IPS DF 4.7 (cell line): ENCODE measurements at regions not wholly inside any gene's neighbourhood (a gene's known extent, or its start where the extent isn't known, plus 50 kb on each side); places are given as distances from the start of the nearest gene placed in this dataset.
"Not testable (repeated sequence)": the region's sequence is repeated elsewhere in the genome, so short reads cannot be mapped to it uniquely, and the experiment has no call there.

Experiments
- DNase-seq: peaks from one replicate; pipeline ENCODE4 v3.0.0-alpha.2; 2013; ENCODE audit warnings: low spot score; ENCODE audit errors: extremely low read depth

DNA sequence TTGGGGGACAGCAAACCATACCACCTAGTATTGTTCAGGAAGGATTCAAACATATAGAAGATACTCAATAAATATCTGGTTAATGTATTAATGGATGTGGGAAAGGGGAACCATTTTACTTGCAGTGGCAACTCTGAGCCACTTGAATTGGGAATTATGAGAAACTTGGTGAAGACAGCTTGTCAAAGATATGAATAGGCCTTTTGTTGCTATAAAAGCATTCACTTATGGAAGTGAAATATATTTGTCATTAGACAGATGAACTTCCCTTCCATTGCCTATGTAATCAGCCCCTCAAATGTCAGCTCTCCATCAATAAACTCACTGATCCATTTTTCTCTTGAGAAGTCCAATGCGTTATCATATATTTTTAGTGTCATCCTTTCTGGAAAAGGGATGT lies 56.1 kb downstream of the GPR85 start:
- DNase-seq: no peak

GRCh38 chr7:113026941-113027340 lies 59.7 kb downstream of the GPR85 start:
- DNase-seq: no peak

DNA sequence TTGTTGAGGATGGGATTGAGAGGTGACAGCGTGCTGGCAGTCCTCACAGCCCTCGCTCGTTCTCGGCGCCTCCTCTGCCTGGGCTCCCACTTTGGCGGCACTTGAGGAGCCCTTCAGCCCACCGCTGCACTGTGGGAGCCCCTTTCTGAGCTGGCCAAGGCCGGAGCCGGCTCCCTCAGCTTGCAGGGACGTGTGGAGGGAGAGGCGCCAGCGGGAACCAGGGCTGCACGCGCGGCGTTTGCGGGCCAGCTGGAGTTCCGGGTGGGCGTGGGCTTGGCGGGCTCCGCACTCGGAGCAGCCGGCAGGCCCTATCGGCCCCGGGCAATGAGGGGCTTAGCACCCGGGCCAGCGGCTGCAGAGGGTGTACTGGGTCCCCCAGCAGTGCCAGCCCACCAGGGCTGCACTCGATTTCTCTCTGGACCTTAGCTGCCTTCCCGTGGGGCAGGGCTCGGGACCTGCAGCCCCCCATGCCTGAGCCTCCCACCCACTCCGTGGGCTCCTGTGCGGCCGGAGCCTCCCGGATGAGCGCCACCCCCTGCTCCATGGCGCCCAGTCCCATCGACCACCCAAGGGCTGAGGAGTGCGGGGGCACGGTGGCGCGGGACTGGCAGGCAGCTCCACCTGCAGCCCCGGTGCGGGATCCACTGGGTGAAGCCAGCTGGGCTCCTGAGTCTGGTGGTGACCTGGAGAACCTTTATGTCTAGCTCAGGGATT lies 69.3 kb downstream of the GPR85 start:
- not testable (repeated sequence) for DNase-seq

DNA sequence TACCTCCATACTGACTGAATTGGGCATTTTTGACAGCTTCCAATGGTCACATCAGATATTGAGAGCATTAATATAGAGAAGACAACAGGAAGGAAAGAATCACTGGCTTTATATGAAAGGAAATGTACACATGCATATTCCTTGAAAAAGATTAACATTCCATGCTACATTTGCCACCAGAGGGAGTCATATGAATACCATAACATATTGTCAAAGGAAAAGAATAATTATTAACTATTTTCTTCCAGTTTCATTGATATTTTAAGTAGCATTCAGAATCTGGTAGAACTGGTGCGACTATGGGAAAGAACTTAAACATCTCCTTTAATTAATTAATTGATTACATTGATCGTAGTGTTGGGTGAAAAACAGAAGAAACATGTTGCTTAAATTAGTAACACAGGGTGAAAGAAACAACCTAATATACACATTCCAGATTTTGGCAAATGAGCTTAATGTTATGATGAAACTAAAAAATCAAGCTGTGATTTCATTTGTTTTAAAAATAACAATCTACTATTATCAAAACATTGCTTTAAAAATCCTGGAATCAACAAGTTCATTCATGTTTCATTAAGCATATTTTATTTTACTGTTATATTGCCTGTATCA lies 71.5 kb downstream of the GPR85 start:
- DNase-seq: no peak

DNA sequence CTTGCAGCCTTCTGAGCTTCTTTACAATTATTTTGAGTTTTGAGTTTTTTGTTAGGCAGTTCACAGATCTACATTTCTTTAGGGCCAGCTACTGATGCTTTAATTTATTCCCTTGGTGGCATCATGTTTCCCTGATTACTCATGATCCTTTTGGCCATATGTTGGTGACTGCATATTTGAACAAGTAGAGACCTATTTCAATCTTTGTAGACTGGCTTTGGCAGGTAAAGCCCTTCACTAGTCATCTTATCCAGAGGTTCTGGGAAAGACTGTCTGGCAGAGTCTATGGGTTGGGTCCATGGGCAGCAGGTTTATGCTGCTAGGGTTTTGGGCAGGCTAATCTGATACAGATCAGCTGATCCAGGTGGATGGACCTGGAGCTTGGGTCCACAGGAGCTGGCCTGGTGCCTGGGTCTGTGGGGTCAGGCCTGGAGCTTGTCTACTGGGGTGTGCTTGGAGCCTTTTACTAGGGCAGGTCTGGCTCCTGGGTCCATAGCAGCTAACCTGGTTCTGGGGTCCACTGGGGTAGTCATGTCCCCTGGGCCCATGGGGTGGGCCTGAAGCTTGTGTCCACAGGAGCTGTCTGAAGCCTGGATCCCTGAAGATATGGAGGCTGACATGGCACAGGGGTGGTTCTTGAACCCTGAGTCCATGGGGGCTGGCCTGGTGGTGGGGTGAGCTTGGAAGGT lies 72.7 kb downstream of the GPR85 start:
- no peak for DNase-seq

DNA sequence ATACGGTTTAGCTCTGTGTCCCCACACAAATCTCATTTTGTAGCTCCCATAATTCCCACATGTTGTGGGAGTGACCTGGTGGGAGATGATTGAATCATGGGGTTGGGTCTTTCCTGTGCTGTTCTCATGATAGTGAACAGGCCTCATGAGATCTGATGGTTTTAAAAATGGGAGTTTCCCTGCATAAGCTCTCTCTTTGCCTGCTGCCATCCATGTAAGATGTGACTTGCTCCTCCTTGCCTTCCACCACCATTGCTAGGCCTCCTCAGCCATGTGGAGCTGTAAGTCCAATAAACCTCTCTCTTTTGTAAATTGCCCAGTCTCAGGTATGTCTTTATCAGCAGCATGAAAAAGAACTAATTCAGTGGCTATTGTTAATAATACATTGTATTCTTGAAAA lies 73.8 kb downstream of the GPR85 start:
- DNase-seq: not testable (repeated sequence)

DNA sequence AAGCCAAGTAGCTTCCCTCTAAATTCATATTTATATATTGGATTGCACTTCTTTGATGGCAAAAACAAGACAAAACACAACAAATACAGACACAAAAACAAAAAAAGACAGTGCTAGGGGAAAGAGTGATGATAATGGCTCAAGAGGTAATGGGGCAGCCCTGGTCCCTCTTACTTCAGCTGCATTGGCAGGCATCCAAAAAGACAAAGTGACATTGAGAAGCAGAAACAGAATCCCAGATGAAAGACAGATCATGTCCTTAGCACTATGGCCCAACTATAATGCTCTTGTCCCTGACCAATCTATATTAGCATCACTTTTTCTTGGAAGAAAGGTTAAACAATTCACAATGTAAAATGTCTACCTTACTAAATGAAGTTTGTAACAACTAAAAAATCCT lies 76.2 kb downstream of the GPR85 start:
- no peak for DNase-seq

DNA sequence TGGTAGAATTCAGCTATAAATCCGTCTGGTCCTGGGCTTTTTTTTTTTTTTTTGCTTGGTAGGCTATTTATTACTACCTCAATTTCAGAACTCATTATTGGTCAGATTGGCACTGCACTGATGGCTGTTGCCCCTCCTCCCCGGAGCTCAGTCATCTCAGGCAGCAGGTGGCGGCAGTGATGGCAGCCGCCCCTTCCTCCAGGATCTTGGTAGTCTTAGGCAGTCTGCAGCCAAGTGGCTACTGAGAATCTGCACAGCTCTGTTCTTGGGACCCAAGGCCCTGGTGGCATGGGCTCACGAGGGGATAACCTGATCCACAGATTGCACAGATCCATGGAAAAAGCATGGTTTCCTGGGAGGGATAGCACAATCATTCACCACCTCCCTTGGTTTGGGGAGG lies 77.9 kb downstream of the GPR85 start:
- DNase-seq: no peak

DNA sequence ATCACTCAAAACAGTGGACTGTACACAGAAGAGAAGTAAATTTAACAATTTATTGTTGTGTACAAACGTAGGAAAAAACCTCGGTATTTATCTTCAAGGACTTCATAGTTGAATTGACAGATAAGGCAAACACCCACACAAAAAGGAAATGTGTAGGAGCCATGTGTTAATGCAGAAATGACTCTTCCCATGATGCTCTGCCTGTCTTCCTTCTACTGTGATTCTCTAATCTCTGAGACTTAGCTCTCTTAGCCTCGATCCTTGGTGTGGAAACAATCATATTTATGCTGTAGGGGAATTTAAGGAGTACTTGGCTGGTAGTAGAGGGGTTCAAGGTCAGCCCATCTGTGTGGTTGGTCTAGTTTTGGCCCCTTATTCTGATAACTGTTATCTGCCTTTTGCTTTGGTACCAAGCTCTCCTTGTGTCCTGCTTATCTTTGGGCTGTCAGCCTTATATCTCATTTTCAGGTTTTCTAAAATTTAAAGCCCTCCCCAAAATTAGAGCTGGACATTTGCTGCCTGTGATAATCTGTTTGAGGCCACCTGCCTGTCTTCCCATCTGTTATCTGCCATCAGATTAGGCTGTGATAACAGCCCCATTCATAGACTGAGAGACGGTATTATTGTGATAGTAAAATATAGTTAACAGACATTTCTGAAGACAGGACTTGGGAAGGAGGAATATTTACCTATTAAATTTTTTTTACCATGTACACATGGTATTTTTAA lies 81.7 kb downstream of the GPR85 start:
- DNase-seq: no peak

- no peak for DNase-seq
Measured at GRCh38 chr7:113000316-113001020, 86.2 kb downstream of the GPR85 start.

DNA sequence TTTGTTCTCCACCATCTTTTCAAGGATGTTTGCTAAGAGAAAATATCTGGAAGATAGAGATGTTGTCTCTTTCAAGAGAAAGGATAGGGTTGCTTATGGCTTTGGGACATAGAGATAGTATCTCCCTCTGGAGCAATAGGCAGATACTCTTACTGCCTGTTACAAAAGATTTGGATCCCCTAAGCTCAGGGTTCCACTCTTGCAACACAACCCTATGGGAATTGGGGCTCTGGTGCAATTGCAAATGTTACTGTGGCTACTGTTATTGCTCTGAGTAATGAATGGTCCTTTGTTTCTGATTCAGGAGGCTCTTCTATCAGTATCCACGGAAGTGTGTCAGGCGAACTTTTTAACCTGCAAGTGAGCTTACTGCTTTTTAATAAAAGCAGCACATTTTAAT lies 88.8 kb downstream of the GPR85 start:
- DNase-seq: no peak

- no peak for DNase-seq
Measured at GRCh38 chr7:112996331-112996871, 90.2 kb downstream of the GPR85 start.

DNA sequence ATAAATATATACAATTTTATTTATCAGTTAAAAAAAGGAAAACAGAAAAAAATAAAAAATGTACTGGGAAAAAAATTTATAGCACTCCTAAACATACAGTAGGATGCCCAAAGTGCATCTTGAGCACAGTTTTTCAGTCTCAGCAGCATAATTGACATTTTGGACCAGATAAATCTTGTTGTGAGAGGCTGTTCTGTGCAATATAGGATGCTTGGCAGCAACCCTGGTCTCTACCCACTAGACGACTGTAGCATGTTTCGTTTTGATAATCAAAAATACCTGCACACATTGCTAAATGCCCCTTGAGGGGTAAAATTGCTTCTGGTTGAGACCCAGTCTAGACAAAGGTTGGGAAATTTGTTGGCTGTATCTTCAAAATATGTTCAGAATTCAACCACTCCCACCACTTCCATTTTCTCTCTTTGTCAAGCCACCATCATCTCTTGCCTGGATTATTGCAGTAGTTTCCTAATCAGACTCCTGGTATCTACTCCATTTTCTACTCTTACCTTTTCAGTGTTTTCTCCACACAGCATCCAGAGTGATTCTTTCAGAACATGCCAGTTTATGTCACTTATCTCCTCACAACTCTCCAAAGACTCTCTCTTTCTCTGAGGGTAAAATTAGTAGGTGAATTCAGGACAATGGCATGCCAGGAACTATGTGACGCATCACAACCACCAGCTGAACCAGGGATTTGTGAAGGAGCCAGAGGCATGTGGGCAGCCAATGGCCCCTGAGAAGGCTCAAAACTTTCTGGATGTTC lies 91.4 kb downstream of the GPR85 start:
- no peak for DNase-seq

DNA sequence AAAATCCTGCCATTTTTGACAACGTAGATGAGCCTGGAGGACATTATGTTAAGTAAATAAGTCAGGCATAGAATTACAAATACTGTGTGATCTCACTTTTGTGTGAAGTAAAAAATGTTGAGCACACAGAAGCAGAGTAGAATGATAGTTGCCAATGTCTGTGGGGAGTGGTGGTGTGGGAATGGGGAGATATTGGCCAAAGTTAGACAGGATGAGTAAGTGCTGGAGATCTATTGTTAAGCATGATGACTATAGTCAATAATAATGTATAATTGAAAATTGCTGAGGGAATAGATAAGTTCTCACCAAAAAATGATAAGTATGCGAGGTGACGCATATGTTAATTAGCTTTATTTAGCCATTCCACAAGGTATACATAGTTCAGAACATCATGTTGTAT lies 92.0 kb downstream of the GPR85 start:
- DNase-seq: no peak

GRCh38 chr7:112990624-112991023 lies 96.0 kb downstream of the GPR85 start:
- DNase-seq: no peak

- no peak for DNase-seq
Measured at GRCh38 chr7:112989531-112989930, 97.1 kb downstream of the GPR85 start.

GRCh38 chr7:112987171-112987570 lies 99.5 kb downstream of the GPR85 start:
- no peak for DNase-seq

GRCh38 chr7:112986256-112987031 lies 100.2 kb downstream of the GPR85 start:
- no peak for DNase-seq

DNA sequence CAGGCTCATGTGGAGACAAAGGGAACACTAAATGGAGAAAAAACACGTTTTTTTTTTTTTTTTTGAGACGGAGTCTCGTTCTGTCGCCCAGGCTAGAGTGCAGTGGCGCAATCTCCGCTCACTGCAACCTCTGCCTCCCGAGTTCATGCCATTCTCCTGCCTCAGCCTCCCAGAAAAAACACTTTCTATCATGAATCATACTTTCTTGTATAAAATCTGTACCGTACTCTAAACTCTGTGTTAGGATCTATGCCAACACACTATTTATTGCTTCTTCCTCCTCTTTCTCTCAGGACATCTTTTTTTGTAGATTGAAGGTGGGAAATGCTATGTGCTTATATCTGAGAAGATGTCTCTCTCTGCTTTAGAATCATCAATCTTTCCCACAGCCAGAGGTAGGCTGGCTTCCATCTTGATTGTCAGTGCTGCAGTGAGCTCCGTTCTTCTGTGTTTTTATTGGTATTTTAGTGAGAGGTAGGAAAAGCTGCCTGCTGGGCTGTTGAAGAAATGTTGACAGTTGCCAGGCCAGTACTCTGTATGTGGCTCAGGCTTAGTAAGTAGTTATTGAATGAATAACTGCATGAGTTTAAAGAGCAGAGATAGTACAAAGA lies 101.1 kb downstream of the GPR85 start:
- DNase-seq: no peak
